OCI-LY1 (cell line): ENCODE measurements at regions not wholly inside any gene's neighbourhood (a gene's known extent, or its start where the extent isn't known, plus 50 kb on each side); places are given as distances from the start of the nearest gene placed in this dataset.

Source experiments
- H2AFZ ChIP-seq: fragments of 200-600 bp; sonication (generic), shearing (Covaris generic); 2 replicates; pipeline ENCODE4 v1.6.0; 2014; ENCODE audit warnings: antibody characterized with exemption, mild to moderate bottlenecking, low read length
- H3F3A ChIP-seq: fragments of 200-600 bp; sonication (generic), shearing (Covaris generic); 2 replicates; pipeline ENCODE4 v1.6.0; 2014; ENCODE audit warnings: mild to moderate bottlenecking, antibody characterized with exemption, low read length, moderate library complexity; ENCODE audit not compliant: insufficient read depth
- H3K27ac ChIP-seq: fragments of 200-600 bp; sonication (generic); 2 replicates; pipeline ENCODE4 v1.5.1; 2014; ENCODE audit warnings: low read length, mixed run types, mild to moderate bottlenecking, low read depth; ENCODE audit not compliant: poor library complexity, severe bottlenecking
- H3K27me3 ChIP-seq: fragments of 200-600 bp; sonication (generic); 2 replicates; pipeline ENCODE4 v1.6.0; 2014; ENCODE audit warnings: antibody characterized with exemption, mild to moderate bottlenecking, low read length, moderate library complexity; ENCODE audit not compliant: insufficient read depth
- H3K36me3 ChIP-seq: fragments of 200-600 bp; sonication (generic); 2 replicates; pipeline ENCODE4 v1.6.1; 2014; ENCODE audit warnings: mild to moderate bottlenecking, antibody characterized with exemption, low read length, moderate library complexity, mixed read lengths; ENCODE audit not compliant: insufficient read depth
- H3K4me1 ChIP-seq: fragments of 200-600 bp; sonication (generic); 2 replicates; pipeline ENCODE4 v1.5.1; 2014; ENCODE audit warnings: mild to moderate bottlenecking, low read length, moderate library complexity; ENCODE audit not compliant: insufficient read depth, severe bottlenecking
- H3K4me2 ChIP-seq: fragments of 200-600 bp; sonication (generic), shearing (Covaris generic); 2 replicates; pipeline ENCODE4 v1.6.1; 2014; ENCODE audit warnings: low read length
- H3K4me3 ChIP-seq: fragments of 200-600 bp; sonication (generic); 2 replicates; pipeline ENCODE4 v1.5.1; 2014; ENCODE audit warnings: low read length, low read depth, mild to moderate bottlenecking, mixed read lengths; ENCODE audit not compliant: poor library complexity, severe bottlenecking
- H3K79me2 ChIP-seq: fragments of 200-600 bp; shearing (Covaris generic); 2 replicates; pipeline ENCODE4 v1.6.1; 2016; ENCODE audit warnings: mixed run types, low read length, mixed read lengths; ENCODE audit not compliant: insufficient read depth
- H3K9ac ChIP-seq: fragments of 200-600 bp; sonication (generic), shearing (Covaris generic); 2 replicates; pipeline ENCODE4 v1.6.1; 2014; ENCODE audit warnings: mild to moderate bottlenecking, low read length, mixed read lengths
- H3K9me2 ChIP-seq: fragments of 200-600 bp; sonication (generic), shearing (Covaris generic); 2 replicates; pipeline ENCODE4 v1.6.1; 2014; ENCODE audit warnings: low read depth, mild to moderate bottlenecking, low read length, mixed read lengths
- H3K9me3 ChIP-seq: fragments of 200-600 bp; shearing (Covaris generic); 2 replicates; pipeline ENCODE4 v1.6.1; 2014; ENCODE audit warnings: low read length, mixed read lengths
- H4K20me1 ChIP-seq: fragments of 200-600 bp; sonication (generic), shearing (Covaris generic); 2 replicates; pipeline ENCODE4 v1.6.0; 2016; ENCODE audit warnings: mild to moderate bottlenecking, low read length; ENCODE audit not compliant: insufficient read depth
- CTCF ChIP-seq: fragments of 200-600 bp; sonication (generic), shearing (Covaris generic); IDR thresholded peaks from 2 replicates; pipeline ENCODE4 v1.5.1; 2017; ENCODE audit warnings: mild to moderate bottlenecking, antibody characterized with exemption, low read length, moderate library complexity, mixed read lengths
- EZH2 ChIP-seq: fragments of 200-600 bp; sonication (generic), shearing (Covaris generic); IDR thresholded peaks from 2 replicates; pipeline ENCODE4 v1.8.0; 2017; ENCODE audit warnings: borderline replicate concordance, mixed run types, mild to moderate bottlenecking, antibody characterized with exemption, low read length, moderate library complexity, mixed read lengths

- no peak overlapping the region for H3K4me3 ChIP-seq
- H3K36me3 ChIP-seq, result no peaks in the 10 kb centered on the region
- H3K27ac ChIP-seq, result no peak overlapping the region
- H4K20me1 ChIP-seq, result no peaks in the 10 kb centered on the region
- no peaks in the 10 kb centered on the region for H3K27me3 ChIP-seq
- no peaks in the 10 kb centered on the region for H3F3A ChIP-seq
- H3K9ac ChIP-seq, result no peak overlapping the region
- no peaks in the 10 kb centered on the region for H3K9me3 ChIP-seq
- no peak overlapping the region for H3K4me2 ChIP-seq
- H3K4me1 ChIP-seq, result no peaks in the 10 kb centered on the region
- no peak for TF ChIP-seq EZH2
- no peak for TF ChIP-seq CTCF
- no peak overlapping the region for H2AFZ ChIP-seq
- H3K79me2 ChIP-seq, result no peaks in the 10 kb centered on the region
- H3K9me2 ChIP-seq, result no peaks in the 10 kb centered on the region
Observed at GRCh38 chr18:57975805-57976204, 68.2 kb upstream of the NEDD4L start.

GRCh38 chr18:57974585-57975265 is 69.3 kb upstream of the NEDD4L start:
- Histone ChIP-seq H3K4me2 (no peak overlapping the region), H3K27ac (no peak overlapping the region), H3K36me3 (no peaks in the 10 kb centered on the region), H3K27me3 (no peaks in the 10 kb centered on the region), H3K4me1 (no peaks in the 10 kb centered on the region), H2AFZ (no peak overlapping the region), H3F3A (no peaks in the 10 kb centered on the region), H3K9me3 (no peaks in the 10 kb centered on the region), H4K20me1 (no peaks in the 10 kb centered on the region), H3K9me2 (no peaks in the 10 kb centered on the region), H3K79me2 (no peaks in the 10 kb centered on the region), H3K4me3 (no peak overlapping the region), H3K9ac (no peak overlapping the region)
- no peak for TF ChIP-seq CTCF
- TF ChIP-seq EZH2, result no peak

- no peak for TF ChIP-seq CTCF
- no peak for TF ChIP-seq EZH2
- no peaks in the 10 kb centered on the region for H4K20me1 ChIP-seq
- H3K9ac ChIP-seq, result no peak overlapping the region
- no peaks in the 10 kb centered on the region for H3K36me3 ChIP-seq
- H3K9me3 ChIP-seq, result no peaks in the 10 kb centered on the region
- H3K4me3 ChIP-seq, result no peak overlapping the region
- H3K4me1 ChIP-seq, result no peaks in the 10 kb centered on the region
- no peaks in the 10 kb centered on the region for H3K27me3 ChIP-seq
- no peaks in the 10 kb centered on the region for H3K79me2 ChIP-seq
- H3K27ac ChIP-seq, result no peak overlapping the region
- no peak overlapping the region for H3K4me2 ChIP-seq
- no peaks in the 10 kb centered on the region for H3K9me2 ChIP-seq
- H3F3A ChIP-seq, result no peaks in the 10 kb centered on the region
- no peak overlapping the region for H2AFZ ChIP-seq
Observed at GRCh38 chr18:57973889-57974288, 70.1 kb upstream of the NEDD4L start.
